HAP-1 (cell line): ENCODE measurements at regions not wholly inside any gene's neighbourhood (a gene's known extent, or its start where the extent isn't known, plus 50 kb on each side); places are given as distances from the start of the nearest gene placed in this dataset.

Source experiments
- DNase-seq, 2 experiments: peaks; one replicate each; pipeline ENCODE4 v3.0.0-alpha.2; 2016 to 2020; ENCODE audit warnings: low spot score in 2 of 2
- H3K27me3 ChIP-seq: fragments of 250-450 bp; sonication (Bioruptor Pico); 2 replicates; pipeline ENCODE4 v1.5.1; 2020; ENCODE audit warnings: low read depth, mild to moderate bottlenecking, moderate library complexity
- H3K36me3 ChIP-seq: fragments of 250-450 bp; sonication (Bioruptor Pico); replicated peaks from 2 replicates; pipeline ENCODE4 v1.5.1; 2020; ENCODE audit warnings: mild to moderate bottlenecking
- H3K4me1 ChIP-seq: fragments of 250-450 bp; sonication (Bioruptor Pico); 2 replicates; pipeline ENCODE4 v1.5.1; 2020; ENCODE audit warnings: mild to moderate bottlenecking
- H3K4me3 ChIP-seq: fragments of 250-450 bp; sonication (Bioruptor Pico); 2 replicates; pipeline ENCODE4 v1.5.1; 2020; ENCODE audit warnings: mild to moderate bottlenecking, moderate library complexity
- H3K9me3 ChIP-seq: fragments of 250-450 bp; sonication (Bioruptor Pico); 2 replicates; pipeline ENCODE4 v1.5.1; 2020; ENCODE audit warnings: mild to moderate bottlenecking, moderate library complexity
- in situ Hi-C: fragments of 300-500 bp; cut with MboI; formaldehyde crosslinking; loops from 3 replicates; pipeline ENCODE4 v1.14.3; 2020; ENCODE audit warnings: low sequenced_read_pairs, inconsistent platforms, mixed read lengths

DNA sequence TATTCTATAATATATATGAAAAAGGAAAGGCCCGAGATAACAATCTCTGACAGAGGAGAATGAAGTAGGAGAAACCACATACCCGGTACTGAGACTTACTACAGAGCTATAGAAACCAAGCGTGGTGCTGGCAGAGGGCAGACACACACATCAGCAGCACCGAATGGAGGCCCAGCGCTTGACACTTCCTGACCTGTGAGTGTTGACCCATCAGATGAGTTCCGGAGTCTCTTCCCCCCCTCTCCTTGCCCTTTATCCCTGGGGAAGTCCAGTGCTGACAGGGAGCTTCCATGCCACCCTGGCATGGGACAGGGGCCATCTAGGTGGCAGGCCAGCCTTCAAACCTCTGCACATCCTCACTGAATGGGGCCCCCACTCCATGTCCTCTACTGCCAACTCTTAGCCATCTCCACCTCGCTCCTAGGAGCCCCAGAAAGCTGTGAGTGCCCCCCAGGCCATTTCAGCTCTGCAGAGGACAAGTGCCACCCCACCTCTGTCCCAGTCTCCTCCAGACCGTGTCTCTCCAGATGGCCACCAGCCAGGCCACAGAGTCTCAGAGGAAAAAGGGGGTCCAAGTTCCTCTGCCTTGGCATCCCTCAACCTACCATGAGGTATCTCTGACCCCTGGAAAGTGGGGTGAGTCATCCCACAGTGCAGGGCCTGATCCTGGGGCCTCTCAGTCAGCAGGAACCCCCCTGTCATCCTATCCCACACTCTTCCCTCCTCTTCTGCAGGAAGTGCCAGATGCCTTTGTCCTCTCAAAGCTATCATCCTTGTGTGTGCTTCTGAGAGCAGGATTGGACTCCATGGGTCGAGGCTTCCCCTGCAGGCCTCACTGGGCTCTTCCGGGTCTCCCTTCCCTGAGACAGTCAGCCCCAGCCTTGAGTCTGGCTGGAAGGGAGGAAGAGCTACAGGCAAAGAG, 116.5 kb upstream of the ALDH1A3 start:
- H3K27me3 ChIP-seq, result peaks cover 6% of the 10 kb centered on the region
- no peaks in the 10 kb centered on the region for H3K9me3 ChIP-seq
- H3K4me1 ChIP-seq, result no peaks in the 10 kb centered on the region
- no peaks in the 10 kb centered on the region for H3K36me3 ChIP-seq
- H3K4me3 ChIP-seq, result no peak overlapping the region
- DNase-seq, result no peak
- in situ Hi-C loops, result no loop called here

DNA sequence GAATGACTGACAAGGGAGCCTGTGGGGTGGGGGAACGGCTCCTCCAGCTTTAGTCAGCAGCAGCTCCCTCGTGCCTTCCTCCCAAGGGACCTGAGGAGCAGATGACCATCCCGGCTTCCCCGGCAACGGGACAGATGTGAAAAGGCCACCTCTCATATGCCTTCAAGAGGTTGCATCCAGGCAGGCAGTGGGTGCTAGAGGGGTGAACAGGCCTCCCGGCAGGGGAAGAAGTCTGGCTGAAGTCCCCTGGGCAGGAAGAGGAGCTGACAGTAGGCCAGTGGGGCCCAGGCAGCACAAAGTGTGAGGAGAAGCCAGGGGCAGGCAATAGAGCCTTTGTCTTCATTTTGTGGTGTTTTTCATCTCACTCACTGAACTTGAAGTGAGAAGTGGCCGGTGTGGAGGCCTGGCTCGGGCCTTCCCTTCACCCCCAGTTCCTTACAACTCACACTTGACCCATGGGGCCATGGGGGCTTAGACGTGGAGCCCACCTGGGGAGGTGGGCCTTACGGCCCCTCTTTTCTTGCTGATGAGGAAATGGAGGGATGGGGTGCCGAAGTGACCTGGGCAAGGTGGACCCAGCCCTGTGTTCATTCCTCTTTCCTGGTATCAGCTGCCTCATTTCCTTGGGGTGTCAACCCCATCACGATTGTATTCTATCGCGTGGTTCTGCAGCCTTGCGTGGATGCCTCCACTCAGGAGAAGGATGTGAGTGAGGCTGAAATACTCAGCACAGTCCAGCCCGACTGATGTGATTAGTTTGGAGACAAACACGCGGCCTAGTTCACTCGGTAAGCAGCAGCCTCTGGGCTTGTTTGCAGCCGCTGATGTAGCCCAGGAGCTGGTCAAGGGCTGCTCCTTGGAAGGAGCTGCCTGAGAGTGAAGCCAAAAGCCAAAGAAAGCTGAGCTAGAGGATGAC, 115.5 kb upstream of the ALDH1A3 start:
- no peak overlapping the region for H3K4me3 ChIP-seq
- H3K9me3 ChIP-seq, result no peaks in the 10 kb centered on the region
- no peaks in the 10 kb centered on the region for H3K36me3 ChIP-seq
- H3K27me3 ChIP-seq, result peaks cover 6% of the 10 kb centered on the region; the same call in 1 of the 2 replicates
- no peaks in the 10 kb centered on the region for H3K4me1 ChIP-seq
- no peak for DNase-seq
- in situ Hi-C loops, result no loop called here

DNA sequence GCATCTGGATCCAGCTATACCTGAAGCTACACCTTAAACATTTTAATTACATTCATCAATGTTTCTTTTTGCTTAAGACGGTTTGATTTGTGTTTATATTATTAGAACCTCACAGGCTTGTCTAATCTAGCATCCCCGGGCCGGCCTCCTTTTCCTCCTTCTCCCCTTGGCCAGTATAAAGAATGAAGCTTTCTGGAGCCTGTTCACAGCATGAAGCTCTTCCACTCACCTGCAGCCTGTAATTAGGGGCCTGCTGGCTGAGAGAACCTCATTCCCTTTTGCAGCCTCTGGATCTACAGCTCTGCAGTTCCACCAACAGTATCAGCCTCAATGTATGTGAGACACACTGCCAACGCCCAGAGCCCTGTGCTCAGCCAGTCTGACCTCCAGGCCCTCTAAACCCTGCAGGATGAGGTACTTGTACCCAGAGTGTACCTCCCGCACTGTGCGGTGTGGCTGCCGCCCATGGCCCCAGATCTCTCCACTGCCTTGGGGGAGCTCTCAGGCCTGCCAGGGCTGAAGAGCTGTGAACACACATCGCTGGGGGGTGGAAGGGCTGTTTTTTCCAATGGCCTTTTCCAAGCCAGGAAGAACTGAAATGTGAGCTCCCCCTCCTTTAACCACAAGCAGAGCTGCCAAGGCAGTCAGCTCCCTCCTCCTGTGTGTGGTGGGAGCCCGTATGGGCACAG, 114.7 kb upstream of the ALDH1A3 start:
- H3K36me3 ChIP-seq, result no peaks in the 10 kb centered on the region
- in situ Hi-C loops, result no loop called here
- no peak overlapping the region for H3K4me3 ChIP-seq
- DNase-seq, result no peak
- H3K9me3 ChIP-seq, result no peaks in the 10 kb centered on the region
- H3K4me1 ChIP-seq, result no peaks in the 10 kb centered on the region
- peaks cover under 1% of the 10 kb centered on the region; the same call in 1 of the 2 replicates for H3K27me3 ChIP-seq

DNA sequence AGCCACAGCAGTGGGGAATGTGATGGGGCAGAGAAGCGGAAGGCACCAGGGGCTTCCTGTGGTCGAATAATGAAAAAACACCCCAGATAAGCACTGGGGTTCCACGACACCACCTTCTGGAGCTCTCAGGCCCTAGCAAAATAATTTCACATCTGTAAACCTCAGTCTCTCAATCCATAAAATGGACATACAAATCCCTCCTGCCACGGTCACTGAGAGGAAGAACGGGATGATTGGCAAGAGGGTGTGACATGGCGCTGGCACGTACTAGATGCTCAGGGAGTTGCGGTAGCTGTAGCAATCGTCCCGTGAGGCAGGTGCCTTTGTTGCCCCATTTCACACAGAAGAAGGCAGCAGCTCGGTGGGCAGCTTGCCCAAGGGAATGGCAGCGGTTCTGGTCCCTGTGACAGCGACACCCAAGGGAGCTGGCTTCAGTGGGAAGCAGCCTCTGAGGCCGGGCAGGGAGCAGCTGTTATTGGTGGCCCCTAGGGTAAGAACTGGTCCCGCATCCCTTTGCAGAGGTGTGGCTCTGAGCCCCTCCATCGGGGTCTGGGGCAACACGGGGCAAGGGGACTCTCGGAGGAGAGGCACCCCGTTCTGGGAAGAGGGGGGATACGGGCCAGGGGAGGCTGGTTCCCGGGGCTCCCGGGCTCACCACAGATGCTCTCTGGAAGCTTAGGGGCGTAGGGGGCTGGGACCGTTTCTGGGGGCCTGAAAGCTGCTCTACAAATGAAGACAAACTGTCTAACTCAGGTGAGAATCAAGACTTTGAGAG, 114.0 kb upstream of the ALDH1A3 start:
- H3K36me3 ChIP-seq, result no peaks in the 10 kb centered on the region
- in situ Hi-C loops, result no loop called here
- DNase-seq, result no peak
- H3K4me3 ChIP-seq, result no peak overlapping the region
- no peaks in the 10 kb centered on the region for H3K9me3 ChIP-seq
- no peaks in the 10 kb centered on the region for H3K4me1 ChIP-seq
- H3K27me3 ChIP-seq, result no peaks in the 10 kb centered on the region

DNA sequence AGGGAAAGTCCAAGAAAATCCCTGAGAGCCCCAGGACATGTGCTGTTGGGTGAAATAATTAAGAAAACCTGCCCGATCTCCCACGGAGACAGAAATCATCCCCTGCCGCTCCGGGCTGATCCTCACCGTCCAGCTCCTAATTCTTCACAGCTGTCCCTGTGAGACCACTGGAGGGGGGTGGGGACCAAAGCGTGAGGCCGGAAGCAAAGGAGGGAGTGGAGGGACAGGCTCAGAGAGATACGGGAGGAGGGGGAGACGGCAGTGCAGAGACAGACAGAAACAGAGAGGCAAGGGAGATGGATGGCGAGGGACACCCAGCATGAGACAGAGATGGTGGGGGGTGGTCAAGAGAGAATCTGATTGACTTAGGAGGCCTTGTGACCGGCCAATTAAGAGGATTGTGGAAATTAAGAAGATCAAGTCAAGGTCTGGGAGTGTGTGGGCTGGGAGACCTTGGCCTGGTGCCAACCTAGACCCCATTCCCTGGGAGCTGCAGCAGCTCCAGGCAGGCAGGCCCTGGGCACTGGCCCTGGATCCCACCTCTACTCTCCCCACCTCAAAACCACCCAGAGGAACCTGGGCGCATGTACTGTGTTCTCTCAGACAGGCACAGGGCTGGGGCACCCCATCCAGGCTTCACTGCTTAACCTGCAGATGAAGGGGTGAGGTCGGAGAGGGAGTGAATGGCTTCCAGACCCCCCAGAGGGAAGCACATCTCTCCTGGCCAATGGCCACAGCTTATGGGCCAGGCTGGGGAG, 113.2 kb upstream of the ALDH1A3 start:
- Histone ChIP-seq H3K4me1 (no peaks in the 10 kb centered on the region), H3K9me3 (no peaks in the 10 kb centered on the region), H3K27me3 (no peaks in the 10 kb centered on the region), H3K36me3 (no peaks in the 10 kb centered on the region), H3K4me3 (no peak overlapping the region)
- no peak for DNase-seq
- in situ Hi-C loops, result no loop called here

DNA sequence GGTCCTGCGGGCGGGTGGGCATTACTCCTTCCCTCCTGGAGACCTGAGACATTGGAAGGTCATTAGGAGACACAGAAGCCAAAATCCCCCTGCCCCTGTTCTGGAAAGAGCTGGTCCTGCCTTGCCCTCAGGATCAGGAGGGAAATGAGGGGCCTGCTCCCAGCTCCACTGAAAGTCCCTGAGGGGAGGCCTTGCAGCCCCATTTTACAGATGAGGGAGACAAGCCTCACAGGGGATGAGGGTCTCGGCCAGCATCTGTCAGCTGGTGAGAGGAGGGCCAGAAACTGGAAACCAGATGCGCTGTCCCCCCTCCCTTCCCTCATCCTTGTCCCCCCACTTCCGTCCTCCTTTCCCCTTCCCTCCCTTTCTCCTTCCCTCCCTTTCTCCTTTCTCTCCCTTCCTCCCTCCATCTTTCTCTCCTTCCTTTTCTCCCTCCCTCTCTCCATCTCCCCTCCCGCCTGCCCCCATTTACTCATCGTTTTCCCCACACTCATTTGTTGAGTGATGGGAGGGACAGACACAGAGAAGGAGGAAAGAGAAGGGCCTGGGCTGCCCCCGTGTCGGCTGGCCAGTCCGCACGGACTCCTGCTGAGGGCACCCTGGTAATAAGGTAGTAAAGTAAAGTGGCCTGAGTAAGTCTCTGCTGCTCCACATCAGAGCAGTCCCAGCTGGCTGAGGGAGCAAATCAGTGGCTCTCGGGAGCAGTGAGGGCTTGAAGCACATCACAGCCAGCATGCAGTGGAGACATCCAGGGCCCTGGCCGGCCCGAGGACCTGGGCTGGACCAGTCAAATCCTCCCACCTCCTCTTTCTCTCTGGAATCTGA, 112.4 kb upstream of the ALDH1A3 start:
- no peak for DNase-seq
- H3K27me3 ChIP-seq, result no peaks in the 10 kb centered on the region
- H3K4me3 ChIP-seq, result no peak overlapping the region
- no peaks in the 10 kb centered on the region for H3K9me3 ChIP-seq
- no peaks in the 10 kb centered on the region for H3K36me3 ChIP-seq
- in situ Hi-C loops, result no loop called here
- H3K4me1 ChIP-seq, result no peaks in the 10 kb centered on the region

DNA sequence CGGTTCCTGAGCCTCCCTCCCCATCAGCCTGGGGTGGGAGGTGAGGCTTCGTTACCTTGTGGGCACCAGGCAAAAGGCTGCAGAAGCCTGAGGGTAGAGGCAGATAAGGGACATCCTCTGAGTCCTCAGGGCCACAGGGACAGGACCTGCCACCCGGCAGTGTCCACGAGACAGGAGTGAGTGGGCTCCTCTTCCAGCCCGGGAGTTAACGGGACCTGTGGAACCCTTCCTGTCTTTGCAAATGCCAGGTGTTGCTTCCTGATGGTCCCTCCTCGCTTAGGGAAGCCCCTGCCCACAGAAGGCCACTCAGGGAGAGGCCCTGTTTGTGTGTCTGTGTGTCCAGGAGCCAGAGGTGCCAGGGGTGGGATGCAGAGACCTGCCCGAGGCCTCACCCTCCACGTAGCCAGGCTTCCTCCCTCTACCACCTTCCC, 111.1 kb upstream of the ALDH1A3 start:
- Histone ChIP-seq H3K4me3 (no peak overlapping the region), H3K36me3 (no peaks in the 10 kb centered on the region), H3K9me3 (no peaks in the 10 kb centered on the region), H3K27me3 (no peaks in the 10 kb centered on the region), H3K4me1 (no peaks in the 10 kb centered on the region)
- DNase-seq, result no peak
- in situ Hi-C loops, result no loop called here

DNA sequence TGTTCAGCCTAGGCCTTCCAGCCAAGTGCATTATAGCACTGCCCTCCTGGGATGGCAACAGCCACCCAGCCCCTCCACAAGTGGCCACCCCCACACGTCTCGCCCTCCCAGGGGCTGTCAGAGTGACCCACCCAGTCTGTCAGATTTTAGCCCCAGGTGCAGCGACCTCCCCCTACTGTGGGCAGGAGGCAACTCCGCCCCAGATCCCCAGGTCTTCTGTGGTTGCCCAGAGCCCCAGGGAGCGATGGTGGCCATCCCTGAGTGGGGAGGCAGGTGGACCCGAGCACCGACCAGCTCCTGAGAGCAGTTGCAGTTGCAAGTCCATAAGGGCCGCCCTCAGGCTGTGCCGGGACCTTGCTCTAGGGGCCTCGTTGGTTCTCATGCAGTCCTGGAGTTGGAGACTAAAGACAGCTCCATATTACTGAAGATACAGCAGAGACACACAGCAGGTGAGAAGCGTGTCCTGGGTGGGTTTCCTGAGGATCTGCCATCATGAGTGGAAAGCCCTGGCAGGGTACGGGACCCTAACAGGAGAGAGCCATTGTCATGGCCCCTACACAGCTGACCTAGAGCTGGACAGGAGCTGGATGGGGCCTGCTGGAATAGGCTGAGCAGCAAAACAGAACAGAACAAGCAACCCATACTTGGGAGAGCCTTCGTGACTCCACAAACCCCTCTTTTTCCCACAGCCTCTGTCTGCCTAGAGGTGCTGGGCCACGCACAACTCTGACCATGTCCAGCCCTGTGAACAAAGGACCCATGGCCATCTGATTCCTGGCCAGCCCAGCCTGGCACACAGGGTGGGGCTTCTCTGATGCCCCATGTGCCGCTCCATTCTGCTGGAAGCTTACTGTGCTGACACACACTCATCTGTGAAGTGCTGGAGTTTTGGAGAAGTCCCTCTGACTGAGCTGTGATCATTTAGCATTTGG, 110.3 kb upstream of the ALDH1A3 start:
- Histone ChIP-seq H3K27me3 (no peaks in the 10 kb centered on the region), H3K36me3 (no peaks in the 10 kb centered on the region), H3K4me3 (no peak overlapping the region), H3K4me1 (no peaks in the 10 kb centered on the region), H3K9me3 (no peaks in the 10 kb centered on the region)
- in situ Hi-C loops, result no loop called here
- DNase-seq, result no peak

DNA sequence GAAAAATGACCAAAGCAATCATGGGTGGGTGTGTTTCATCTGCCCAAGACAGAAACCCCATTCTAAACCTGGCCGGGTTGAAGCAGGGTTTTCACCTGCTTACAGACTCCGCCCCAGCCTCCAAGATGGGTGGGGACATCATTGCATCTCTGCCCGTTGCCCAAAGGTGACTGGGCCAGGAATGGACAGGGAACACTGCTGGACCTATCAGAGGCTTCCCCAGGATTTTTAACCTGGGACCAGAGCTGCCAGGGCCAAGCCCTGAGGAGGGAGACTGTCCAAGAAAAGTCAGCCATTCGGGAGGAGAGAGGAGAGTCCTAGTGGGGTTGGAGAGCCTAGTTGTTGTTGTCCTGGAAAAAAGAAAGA, 109.7 kb upstream of the ALDH1A3 start:
- Histone ChIP-seq H3K4me3 (no peak overlapping the region), H3K27me3 (no peaks in the 10 kb centered on the region), H3K9me3 (no peaks in the 10 kb centered on the region), H3K36me3 (no peaks in the 10 kb centered on the region), H3K4me1 (no peaks in the 10 kb centered on the region)
- in situ Hi-C loops, result no loop called here
- no peak for DNase-seq

DNA sequence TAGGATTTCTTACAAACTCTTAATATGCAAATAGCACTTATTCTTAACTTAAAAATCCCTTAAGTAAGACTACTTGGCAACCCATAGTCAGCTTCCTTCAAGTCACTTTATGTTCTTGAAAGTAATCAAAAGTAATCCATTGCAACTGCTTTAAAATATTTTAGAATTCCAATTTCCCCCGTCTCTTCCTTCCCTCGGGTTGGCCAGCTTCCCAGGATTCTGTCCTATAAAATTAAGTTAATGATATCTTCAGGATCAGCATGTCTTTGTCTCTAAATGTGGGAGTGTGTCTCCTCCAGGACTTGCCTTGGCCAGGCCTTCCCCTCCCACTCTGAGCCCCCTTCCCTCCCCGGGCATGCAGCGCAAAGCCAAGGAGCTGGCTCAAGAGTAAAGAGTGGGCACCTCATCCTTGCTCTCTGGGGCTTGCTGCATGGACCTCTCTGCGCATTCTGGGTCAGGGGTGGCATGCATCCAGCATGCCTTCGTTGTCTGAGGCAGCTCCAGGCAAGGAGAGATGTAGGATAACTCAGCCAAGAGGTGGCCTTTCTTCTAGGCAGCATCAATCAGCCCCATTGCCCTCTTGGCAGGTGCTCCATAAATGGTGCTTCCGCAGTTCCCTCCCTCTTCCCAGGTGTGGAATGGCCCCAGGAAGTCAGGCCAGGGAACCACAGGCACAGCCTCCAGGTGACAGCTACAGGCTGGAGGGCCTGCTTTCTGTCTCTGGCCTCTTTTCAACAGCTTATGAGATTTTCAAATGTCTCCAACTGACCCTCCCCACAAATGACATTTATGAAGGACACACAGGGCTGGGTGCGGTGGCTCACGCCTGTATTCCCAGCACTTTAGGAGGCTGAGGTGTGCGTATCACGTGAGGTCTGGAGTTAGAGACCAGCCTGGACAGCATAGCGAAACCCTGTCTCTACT, 108.7 kb upstream of the ALDH1A3 start:
- Histone ChIP-seq H3K9me3 (no peaks in the 10 kb centered on the region), H3K27me3 (no peaks in the 10 kb centered on the region), H3K4me3 (no peak overlapping the region), H3K4me1 (no peaks in the 10 kb centered on the region), H3K36me3 (no peaks in the 10 kb centered on the region)
- DNase-seq, result no peak
- in situ Hi-C loops, result no loop called here
